SK-N-SH (cell line): ENCODE measurements at regions not wholly inside any gene's neighbourhood (a gene's known extent, or its start where the extent isn't known, plus 50 kb on each side); places are given as distances from the start of the nearest gene placed in this dataset.

Source experiments
- CTCF ChIP-seq: fragments of 200-600 bp; sonication (generic); IDR thresholded peaks from 2 replicates; pipeline ENCODE4 v1.6.1; 2017; ENCODE audit warnings: antibody characterized with exemption, mild to moderate bottlenecking, moderate library complexity
- EZH2phosphoT487 ChIP-seq: fragments of 200-600 bp; sonication (generic); IDR thresholded peaks from 2 replicates; pipeline ENCODE4 v1.6.1; 2017; ENCODE audit warnings: low read depth, mixed run types, mild to moderate bottlenecking, antibody characterized with exemption, moderate library complexity, borderline replicate concordance
- RCOR1 ChIP-seq: fragments of 150-350 bp; IDR thresholded peaks from 2 replicates; pipeline ENCODE4 v1.6.1; 2017; ENCODE audit warnings: antibody characterized with exemption, low read length
- SIN3A ChIP-seq: IDR thresholded peaks from 2 replicates; pipeline ENCODE4 v1.6.1; 2012; ENCODE audit warnings: low read depth, mild to moderate bottlenecking, low read length, moderate library complexity, borderline replicate concordance
- TAF1 ChIP-seq: IDR thresholded peaks from 2 replicates; pipeline ENCODE4 v1.6.1; 2012; ENCODE audit warnings: low read depth, mild to moderate bottlenecking, low read length, moderate library complexity, borderline replicate concordance
- TF ChIP-seq, protein P1 (sequence below): IDR thresholded peaks from 2 replicates; pipeline ENCODE4 v1.4.0; 2012; ENCODE audit warnings: low read depth

GRCh38 chr2:22810602-22811001 lies 574.4 kb upstream of the KLHL29 start:
- no peak for TF ChIP-seq EZH2phosphoT487
- TF ChIP-seq CTCF = no peak
- TF ChIP-seq, protein P1, sequence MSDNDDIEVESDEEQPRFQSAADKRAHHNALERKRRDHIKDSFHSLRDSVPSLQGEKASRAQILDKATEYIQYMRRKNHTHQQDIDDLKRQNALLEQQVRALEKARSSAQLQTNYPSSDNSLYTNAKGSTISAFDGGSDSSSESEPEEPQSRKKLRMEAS = no peak
- no peak for TF ChIP-seq TAF1
- no peak for TF ChIP-seq SIN3A
- no peak for TF ChIP-seq RCOR1
